IMR-90 (cell line): ENCODE measurements at regions not wholly inside any gene's neighbourhood (a gene's known extent, or its start where the extent isn't known, plus 50 kb on each side); places are given as distances from the start of the nearest gene placed in this dataset.

Source experiments
- ATAC-seq: fragments of 200-7000 bp; cut with Tn5 transposase; 2 replicates; pipeline ENCODE4 v1.9.1; 2020; ENCODE audit warnings: low read depth, mild to moderate bottlenecking, moderate library complexity
- BruUV-seq: library from RNA; stranded (reverse); fragments of 400-500 nt; replicated peaks from 2 replicates; lab custom pipeline; 2021; lab: Mats Ljungman, UMichigan
- CTCF ChIA-PET: fragments of 300-600 bp; formaldehyde crosslinking; extraction: SDS; loops from one replicate; lab custom pipeline; 2021; ENCODE audit warnings: antibody characterized with exemption; lab: Yijun Ruan, JAX
- POLR2A ChIA-PET: fragments of 300-600 bp; sonication (Branson Sonifier 250); formaldehyde crosslinking; loops from one replicate; lab custom pipeline; 2022; ENCODE audit warnings: antibody characterized with exemption; ENCODE audit not compliant: unreplicated experiment; lab: Charles Lee
- DNase-seq: peaks from one replicate; pipeline ENCODE4 v3.0.0; 2013
- H2AFZ ChIP-seq: replicated peaks from 2 replicates; pipeline ENCODE3; 2013; ENCODE audit warnings: low read length, mild to moderate bottlenecking; ENCODE audit not compliant: poor library complexity
- H2AK5ac ChIP-seq: 2 replicates; pipeline ENCODE4 v1.6.1; 2013; ENCODE audit warnings: low read depth, low read length, inconsistent platforms
- H2AK9ac ChIP-seq: replicated peaks from 2 replicates; pipeline ENCODE3; 2013; ENCODE audit warnings: mild to moderate bottlenecking, low read depth, low read length, moderate library complexity; ENCODE audit not compliant: poor library complexity
- H2BK120ac ChIP-seq: 2 replicates; pipeline ENCODE4 v1.6.1; 2013; ENCODE audit warnings: low read depth, low read length, inconsistent platforms
- H2BK15ac ChIP-seq: 3 replicates; pipeline ENCODE4 v1.6.1; 2013; ENCODE audit warnings: low read depth, low read length, inconsistent platforms
- H2BK20ac ChIP-seq: 2 replicates; pipeline ENCODE4 v1.6.1; 2013; ENCODE audit warnings: low read depth, mild to moderate bottlenecking, inconsistent platforms, low read length, moderate library complexity
- H2BK5ac ChIP-seq: 2 replicates; pipeline ENCODE4 v1.6.1; 2013; ENCODE audit warnings: mild to moderate bottlenecking, low read depth, low read length, inconsistent platforms; ENCODE audit not compliant: poor library complexity, severe bottlenecking
- H3K14ac ChIP-seq: replicated peaks from 2 replicates; pipeline ENCODE4 v1.6.1; 2013; ENCODE audit warnings: low read depth, low read length, inconsistent platforms
- H3K18ac ChIP-seq: 2 replicates; pipeline ENCODE4 v1.6.1; 2013; ENCODE audit warnings: low read depth, low read length, control low read depth
- H3K23ac ChIP-seq: 2 replicates; pipeline ENCODE4 v1.6.1; 2013; ENCODE audit warnings: low read depth, low read length, inconsistent platforms
- H3K27ac ChIP-seq: 2 replicates; pipeline ENCODE4 v1.5.1; 2013; ENCODE audit warnings: mild to moderate bottlenecking, control low read depth, low read length; ENCODE audit not compliant: insufficient read depth
- H3K27me3 ChIP-seq: 2 replicates; pipeline ENCODE4 v1.6.1; 2013; ENCODE audit warnings: low read length; ENCODE audit not compliant: control insufficient read depth, insufficient read depth
- H3K36me3 ChIP-seq: 2 replicates; pipeline ENCODE4 v1.6.1; 2013; ENCODE audit warnings: low read length, mixed read lengths; ENCODE audit not compliant: control insufficient read depth, insufficient read depth
- H3K4ac ChIP-seq: 2 replicates; pipeline ENCODE4 v1.6.1; 2013; ENCODE audit warnings: low read depth, low read length, inconsistent platforms
- H3K4me1 ChIP-seq: 2 replicates; pipeline ENCODE4 v1.6.1; 2013; ENCODE audit warnings: low read length, mixed read lengths; ENCODE audit not compliant: control insufficient read depth, insufficient read depth
- H3K4me2 ChIP-seq: 2 replicates; pipeline ENCODE4 v1.6.1; 2013; ENCODE audit warnings: low read depth, mild to moderate bottlenecking, control low read depth, low read length, moderate library complexity
- H3K4me3 ChIP-seq: 2 replicates; pipeline ENCODE4 v1.5.1; 2013; ENCODE audit warnings: low read depth, mild to moderate bottlenecking, control low read depth, low read length, moderate library complexity; ENCODE audit not compliant: insufficient read depth
- H3K56ac ChIP-seq: 2 replicates; pipeline ENCODE4 v1.6.1; 2013; ENCODE audit warnings: low read length, inconsistent platforms; ENCODE audit not compliant: insufficient read depth; ENCODE audit errors: extremely low read depth
- H3K79me1 ChIP-seq, 2 experiments: 2 replicates each; pipeline ENCODE4 v1.6.1; 2013; ENCODE audit warnings: low read length in 2 of 2, inconsistent platforms in 1 of 2, low read depth in 1 of 2
- H3K9ac ChIP-seq: 2 replicates; pipeline ENCODE4 v1.6.1; 2013; ENCODE audit warnings: low read depth, low read length, control low read depth
- H3K9me1 ChIP-seq: 2 replicates; pipeline ENCODE4 v1.6.1; 2013; ENCODE audit warnings: low read length, inconsistent platforms; ENCODE audit not compliant: insufficient read depth
- H3K9me3 ChIP-seq: 2 replicates; pipeline ENCODE4 v1.6.1; 2013; ENCODE audit warnings: low read length; ENCODE audit not compliant: control insufficient read depth, insufficient read depth
- H4K20me1 ChIP-seq: 2 replicates; pipeline ENCODE4 v1.6.1; 2013; ENCODE audit warnings: low read length, inconsistent platforms; ENCODE audit not compliant: insufficient read depth
- H4K5ac ChIP-seq: 2 replicates; pipeline ENCODE4 v1.6.1; 2013; ENCODE audit warnings: mild to moderate bottlenecking, low read depth, low read length, control low read depth
- H4K8ac ChIP-seq, 2 experiments: 2 replicates each; pipeline ENCODE4 v1.6.1; 2013; ENCODE audit warnings: low read depth in 2 of 2, low read length in 2 of 2, control low read depth in 1 of 2, inconsistent platforms in 1 of 2
- H4K91ac ChIP-seq: 2 replicates; pipeline ENCODE4 v1.6.1; 2013; ENCODE audit warnings: low read depth, low read length, inconsistent platforms; ENCODE audit not compliant: insufficient read depth
- CTCF ChIP-seq: conservative IDR thresholded peaks from 2 replicates; pipeline ENCODE4 v1.5.1; 2012; ENCODE audit warnings: mild to moderate bottlenecking, low read depth, low read length, improper control_type of control experiment
- FOS ChIP-seq: fragments of 150-350 bp; IDR thresholded peaks from 2 replicates; pipeline ENCODE4 v1.6.1; 2016; ENCODE audit warnings: low read depth, low read length
- NFE2L2 ChIP-seq: fragments of 150-350 bp; IDR thresholded peaks from 2 replicates; pipeline ENCODE4 v1.6.1; 2016; ENCODE audit warnings: low read depth, mild to moderate bottlenecking, low read length
- SMC3 ChIP-seq: fragments of 150-350 bp; IDR thresholded peaks from 2 replicates; pipeline ENCODE4 v1.6.1; 2016; ENCODE audit warnings: low read depth, mild to moderate bottlenecking, antibody characterized with exemption, low read length, moderate library complexity
- USF2 ChIP-seq: fragments of 150-350 bp; IDR thresholded peaks from 2 replicates; pipeline ENCODE4 v1.6.1; 2017; ENCODE audit warnings: mild to moderate bottlenecking, antibody characterized with exemption, low read length, low read depth
- WGBS, 2 experiments: methylation state at CpG; one replicate each; pipeline versions ENCODE4 v1.1.5 to v1.1.7; 2013; ENCODE audit warnings: missing lambda C conversion rate in 2 of 2; ENCODE audit not compliant: insufficient read length in 1 of 2; ENCODE audit errors: extremely low coverage in 2 of 2; 5-methylcytosine and 5-hydroxymethylcytosine counted together
- dilution Hi-C: fragments of 300-500 bp; cut with HindIII; formaldehyde crosslinking; loops from one replicate; pipeline ENCODE4 v1.14.3; 2018; ENCODE audit warnings: low sequenced_read_pairs; ENCODE audit not compliant: unreplicated experiment
- in situ Hi-C: fragments of 300-500 bp; cut with MboI; formaldehyde crosslinking; loops from 3 replicates; pipeline ENCODE4 v1.14.3; 2019; ENCODE audit warnings: low sequenced_read_pairs, inconsistent platforms, mixed read lengths
- intact Hi-C: fragments of 100-400 bp; cut with micrococcal nuclease; formaldehyde crosslinking; loops from 2 replicates; pipeline ENCODE4 v1.10.0; 2022

- H3K4ac ChIP-seq: no peak overlapping the region
- in situ Hi-C loops: no loop called here
- H3K18ac ChIP-seq: no peak overlapping the region
- H3K4me1 ChIP-seq: no peaks in the 10 kb centered on the region
- no peak overlapping the region for H2AK9ac ChIP-seq
- TF ChIP-seq USF2: no peak
- TF ChIP-seq FOS: no peak
- TF ChIP-seq SMC3: no peak
- no peak for TF ChIP-seq NFE2L2
- no peak for TF ChIP-seq CTCF
- H3K14ac ChIP-seq: no peak overlapping the region
- no peak overlapping the region for H2BK120ac ChIP-seq
- peaks cover 2% of the 10 kb centered on the region; the same call in 1 of the 2 replicates for H3K9me3 ChIP-seq
- BruUV-seq: no TSS peak
- dilution Hi-C loops: no loop called here
- H4K5ac ChIP-seq: no peak overlapping the region
- H4K8ac ChIP-seq: no peak overlapping the region
- no peaks in the 10 kb centered on the region for H3K79me1 ChIP-seq
- no peak overlapping the region for H3K4me3 ChIP-seq
- ChIA-PET POLR2A (no interaction called here), CTCF (no interaction called here)
- no peak overlapping the region for H2AFZ ChIP-seq
- no peak overlapping the region for H3K4me2 ChIP-seq
- H3K23ac ChIP-seq: no peak overlapping the region
- H3K9ac ChIP-seq: no peak overlapping the region
- no peak overlapping the region for H4K91ac ChIP-seq
- no peak overlapping the region for H2BK15ac ChIP-seq
- H3K27me3 ChIP-seq: no peaks in the 10 kb centered on the region
- H3K56ac ChIP-seq: no peak overlapping the region
- intact Hi-C loops: no loop called here
- no peak overlapping the region for H2AK5ac ChIP-seq
- H2BK5ac ChIP-seq: no peak overlapping the region
- no peaks in the 10 kb centered on the region for H3K36me3 ChIP-seq
- no peaks in the 10 kb centered on the region for H3K9me1 ChIP-seq
- DNase-seq: no peak
- no peak overlapping the region for H2BK20ac ChIP-seq
- no peaks in the 10 kb centered on the region for H4K20me1 ChIP-seq
- WGBS, 2 experiments: no CpG with 5 or more reads among the region's 2 CpGs
- no peak for ATAC-seq
- no peak overlapping the region for H3K27ac ChIP-seq
These were observed 55.0 kb upstream of the CXXC4 start for GRCh38 chr4:104549736-104550135.
